GM23338 (cell line): ENCODE measurements at regions not wholly inside any gene's neighbourhood (a gene's known extent, or its start where the extent isn't known, plus 50 kb on each side); places are given as distances from the start of the nearest gene placed in this dataset.

ENCODE experiments used
- ATAC-seq: fragments of 200-7000 bp; cut with Tn5 transposase; 3 replicates; pipeline ENCODE4 v1.9.1; 2020
- DNase-seq: peaks from one replicate; pipeline ENCODE4 v3.0.0-alpha.2; 2015; ENCODE audit warnings: low spot score
- H2AFZ ChIP-seq: fragments of 200-600 bp; sonication (generic); 2 replicates; pipeline ENCODE4 v1.8.0; 2016; ENCODE audit warnings: antibody characterized with exemption, mild to moderate bottlenecking, moderate library complexity
- H3F3A ChIP-seq: fragments of 200-600 bp; sonication (generic); replicated peaks from 2 replicates; pipeline ENCODE4 v1.8.0; 2017; ENCODE audit warnings: antibody characterized with exemption, mixed run types, low read depth
- H3K27ac ChIP-seq: fragments of 200-600 bp; sonication (generic); 2 replicates; pipeline ENCODE4 v1.6.1; 2016; ENCODE audit warnings: low read depth
- H3K27me3 ChIP-seq: fragments of 200-600 bp; sonication (generic); 2 replicates; pipeline ENCODE4 v1.8.0; 2016; ENCODE audit warnings: mild to moderate bottlenecking, mixed run types, moderate library complexity; ENCODE audit not compliant: insufficient read depth
- H3K36me3 ChIP-seq: fragments of 200-600 bp; sonication (generic); 2 replicates; pipeline ENCODE4 v1.8.0; 2016; ENCODE audit warnings: mild to moderate bottlenecking; ENCODE audit not compliant: insufficient read depth
- H3K4me1 ChIP-seq: fragments of 200-600 bp; sonication (generic); 2 replicates; pipeline ENCODE4 v1.8.0; 2016; ENCODE audit warnings: mild to moderate bottlenecking, moderate library complexity; ENCODE audit not compliant: insufficient read depth
- H3K4me2 ChIP-seq: fragments of 200-600 bp; sonication (generic); 2 replicates; pipeline ENCODE4 v1.7.1; 2017; ENCODE audit warnings: mixed run types
- H3K4me3 ChIP-seq: fragments of 200-600 bp; sonication (generic); 2 replicates; pipeline ENCODE4 v1.6.1; 2016; ENCODE audit warnings: mixed run types
- H3K79me2 ChIP-seq: fragments of 200-600 bp; sonication (generic); replicated peaks from 2 replicates; pipeline ENCODE4 v1.8.0; 2017; ENCODE audit warnings: mild to moderate bottlenecking; ENCODE audit not compliant: insufficient read depth
- H3K9me2 ChIP-seq: fragments of 200-600 bp; sonication (generic); 2 replicates; pipeline ENCODE4 v1.8.0; 2017; ENCODE audit not compliant: insufficient read depth
- H4K20me1 ChIP-seq: fragments of 200-600 bp; sonication (generic); replicated peaks from 2 replicates; pipeline ENCODE4 v1.8.0; 2017; ENCODE audit warnings: mild to moderate bottlenecking; ENCODE audit not compliant: insufficient read depth
- H3K27ac Mint-ChIP-seq: 2 replicates; pipeline ENCODE4 v1.8.0; 2020; ENCODE audit warnings: inconsistent platforms, mild to moderate bottlenecking, moderate library complexity, mixed read lengths
- H3K27me3 Mint-ChIP-seq: 3 replicates; pipeline ENCODE4 v1.8.0; 2022; ENCODE audit warnings: low read depth, mild to moderate bottlenecking, moderate library complexity, mixed read lengths, inconsistent platforms; ENCODE audit not compliant: insufficient read depth, poor library complexity
- H3K36me3 Mint-ChIP-seq: 3 replicates; pipeline ENCODE4 v1.8.0; 2021; ENCODE audit warnings: low read depth, mild to moderate bottlenecking, inconsistent platforms, moderate library complexity, mixed read lengths
- H3K4me1 Mint-ChIP-seq: 3 replicates; pipeline ENCODE4 v1.8.0; 2020; ENCODE audit warnings: mild to moderate bottlenecking, inconsistent platforms, mixed read lengths
- H3K4me3 Mint-ChIP-seq: 3 replicates; pipeline ENCODE4 v1.8.0; 2021; ENCODE audit warnings: moderate library complexity, mild to moderate bottlenecking, inconsistent platforms, mixed read lengths
- H3K9me3 Mint-ChIP-seq: 3 replicates; pipeline ENCODE4 v1.8.0; 2020; ENCODE audit warnings: moderate library complexity, mild to moderate bottlenecking, inconsistent platforms, mixed read lengths
- CREB1 ChIP-seq: fragments of 250-450 bp; sonication (Bioruptor Pico); IDR thresholded peaks from 2 replicates; pipeline ENCODE4 v1.5.0; 2020; ENCODE audit warnings: low read depth, mild to moderate bottlenecking, moderate library complexity
- EZH2phosphoT487 ChIP-seq: fragments of 200-600 bp; sonication (generic); IDR thresholded peaks from one replicate; pipeline ENCODE4 v1.8.1; 2018; ENCODE audit warnings: antibody characterized with exemption; ENCODE audit not compliant: unreplicated experiment
- JUNB ChIP-seq: IDR thresholded peaks from one replicate; pipeline ENCODE4 v1.6.1; 2016; ENCODE audit warnings: antibody characterized with exemption; ENCODE audit not compliant: unreplicated experiment
- NANOG ChIP-seq: IDR thresholded peaks from 2 replicates; pipeline ENCODE4 v1.6.1; 2016; ENCODE audit warnings: antibody characterized with exemption, borderline replicate concordance
- POLR2AphosphoS5 ChIP-seq: IDR thresholded peaks from 2 replicates; pipeline ENCODE4 v1.6.1; 2016; ENCODE audit warnings: antibody characterized with exemption, low read depth
- STAT1 ChIP-seq: IDR thresholded peaks from one replicate; pipeline ENCODE4 v1.6.1; 2016; ENCODE audit warnings: antibody characterized with exemption; ENCODE audit not compliant: unreplicated experiment
- ZNF114 ChIP-seq: fragments of 250-450 bp; sonication (Bioruptor Pico); IDR thresholded peaks from 2 replicates; pipeline ENCODE4 v1.5.0; 2020; ENCODE audit warnings: mild to moderate bottlenecking, moderate library complexity
- TF ChIP-seq, protein P1 (sequence below): IDR thresholded peaks from one replicate; pipeline ENCODE4 v1.6.1; 2018; ENCODE audit warnings: antibody characterized with exemption; ENCODE audit not compliant: unreplicated experiment
- TF ChIP-seq, protein P2 (sequence below): IDR thresholded peaks from 2 replicates; pipeline ENCODE4 v1.6.1; 2016; ENCODE audit warnings: antibody characterized with exemption

GRCh38 chr4:132504438-132504837, 644.7 kb upstream of the PCDH10 start:
- Histone ChIP-seq H4K20me1 (no peaks in the 10 kb centered on the region), H3K36me3 (no peaks in the 10 kb centered on the region), H3K4me3 (no peak overlapping the region), H3K79me2 (no peaks in the 10 kb centered on the region), H3K4me1 (peaks cover 7% of the 10 kb centered on the region), H3K27me3 (no peaks in the 10 kb centered on the region), H3F3A (no peaks in the 10 kb centered on the region), H3K27ac (no peak overlapping the region), H3K9me2 (no peaks in the 10 kb centered on the region), H3K4me2 (no peak overlapping the region), H2AFZ (no peak overlapping the region)
- Mint-ChIP-seq H3K27me3 (no peaks in the 10 kb centered on the region), H3K27ac (no peak overlapping the region), H3K36me3 (peaks cover 8% of the 10 kb centered on the region; the same call in 2 of the 3 replicates), H3K4me3 (no peak overlapping the region), H3K9me3 (no peaks in the 10 kb centered on the region), H3K4me1 (peaks cover 2% of the 10 kb centered on the region; the same call in 1 of the 3 replicates)
- DNase-seq (no peak), ATAC-seq (no peak)
- no peak for TF ChIP-seq POLR2AphosphoS5
- no peak for TF ChIP-seq JUNB
- no peak for TF ChIP-seq EZH2phosphoT487
- TF ChIP-seq, protein P1, sequence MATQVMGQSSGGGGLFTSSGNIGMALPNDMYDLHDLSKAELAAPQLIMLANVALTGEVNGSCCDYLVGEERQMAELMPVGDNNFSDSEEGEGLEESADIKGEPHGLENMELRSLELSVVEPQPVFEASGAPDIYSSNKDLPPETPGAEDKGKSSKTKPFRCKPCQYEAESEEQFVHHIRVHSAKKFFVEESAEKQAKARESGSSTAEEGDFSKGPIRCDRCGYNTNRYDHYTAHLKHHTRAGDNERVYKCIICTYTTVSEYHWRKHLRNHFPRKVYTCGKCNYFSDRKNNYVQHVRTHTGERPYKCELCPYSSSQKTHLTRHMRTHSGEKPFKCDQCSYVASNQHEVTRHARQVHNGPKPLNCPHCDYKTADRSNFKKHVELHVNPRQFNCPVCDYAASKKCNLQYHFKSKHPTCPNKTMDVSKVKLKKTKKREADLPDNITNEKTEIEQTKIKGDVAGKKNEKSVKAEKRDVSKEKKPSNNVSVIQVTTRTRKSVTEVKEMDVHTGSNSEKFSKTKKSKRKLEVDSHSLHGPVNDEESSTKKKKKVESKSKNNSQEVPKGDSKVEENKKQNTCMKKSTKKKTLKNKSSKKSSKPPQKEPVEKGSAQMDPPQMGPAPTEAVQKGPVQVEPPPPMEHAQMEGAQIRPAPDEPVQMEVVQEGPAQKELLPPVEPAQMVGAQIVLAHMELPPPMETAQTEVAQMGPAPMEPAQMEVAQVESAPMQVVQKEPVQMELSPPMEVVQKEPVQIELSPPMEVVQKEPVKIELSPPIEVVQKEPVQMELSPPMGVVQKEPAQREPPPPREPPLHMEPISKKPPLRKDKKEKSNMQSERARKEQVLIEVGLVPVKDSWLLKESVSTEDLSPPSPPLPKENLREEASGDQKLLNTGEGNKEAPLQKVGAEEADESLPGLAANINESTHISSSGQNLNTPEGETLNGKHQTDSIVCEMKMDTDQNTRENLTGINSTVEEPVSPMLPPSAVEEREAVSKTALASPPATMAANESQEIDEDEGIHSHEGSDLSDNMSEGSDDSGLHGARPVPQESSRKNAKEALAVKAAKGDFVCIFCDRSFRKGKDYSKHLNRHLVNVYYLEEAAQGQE: no peak
- TF ChIP-seq NANOG: no peak

DNA sequence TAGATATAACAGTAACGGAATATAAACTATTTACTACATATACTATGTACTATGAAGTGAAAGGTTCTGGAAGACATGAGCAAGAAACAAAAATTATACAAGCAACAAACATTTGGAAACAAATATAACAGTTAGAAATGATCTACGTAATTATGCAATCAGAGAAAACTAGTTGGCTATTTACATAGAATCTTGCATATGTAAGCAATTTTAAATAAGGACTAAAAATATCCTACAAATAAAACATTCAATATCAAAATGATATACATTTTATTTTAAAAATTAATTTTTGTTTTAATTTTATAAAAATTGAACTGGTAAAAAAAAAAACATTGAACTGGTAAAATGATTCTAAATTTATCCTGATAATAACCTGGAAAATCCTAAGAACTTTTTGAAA, 642.5 kb upstream of the PCDH10 start:
- no peaks in the 10 kb centered on the region for H3K27me3 Mint-ChIP-seq
- no peaks in the 10 kb centered on the region for H3F3A ChIP-seq

More for the DNA sequence above, 642.5 kb upstream of the PCDH10 start:
- Mint-ChIP-seq H3K36me3 (no peaks in the 10 kb centered on the region), H3K4me3 (no peak overlapping the region), H3K9me3 (no peaks in the 10 kb centered on the region), H3K4me1 (peaks cover 17% of the 10 kb centered on the region), H3K27ac (no peak overlapping the region)
- Histone ChIP-seq H3K4me1 (peaks cover 24% of the 10 kb centered on the region), H3K79me2 (no peaks in the 10 kb centered on the region), H2AFZ (no peak overlapping the region), H4K20me1 (no peaks in the 10 kb centered on the region), H3K4me3 (no peak overlapping the region), H3K27ac (no peak overlapping the region), H3K27me3 (no peaks in the 10 kb centered on the region), H3K4me2 (no peak overlapping the region), H3K36me3 (no peaks in the 10 kb centered on the region), H3K9me2 (no peaks in the 10 kb centered on the region)
- DNase-seq (no peak), ATAC-seq (no peak)
- TF ChIP-seq STAT1 (no peak), JUNB (no peak), CREB1 (CRISPR knock-in tag) (no peak), POLR2AphosphoS5 (no peak), ZNF114 (CRISPR knock-in tag) (no peak)
- TF ChIP-seq, protein P2, sequence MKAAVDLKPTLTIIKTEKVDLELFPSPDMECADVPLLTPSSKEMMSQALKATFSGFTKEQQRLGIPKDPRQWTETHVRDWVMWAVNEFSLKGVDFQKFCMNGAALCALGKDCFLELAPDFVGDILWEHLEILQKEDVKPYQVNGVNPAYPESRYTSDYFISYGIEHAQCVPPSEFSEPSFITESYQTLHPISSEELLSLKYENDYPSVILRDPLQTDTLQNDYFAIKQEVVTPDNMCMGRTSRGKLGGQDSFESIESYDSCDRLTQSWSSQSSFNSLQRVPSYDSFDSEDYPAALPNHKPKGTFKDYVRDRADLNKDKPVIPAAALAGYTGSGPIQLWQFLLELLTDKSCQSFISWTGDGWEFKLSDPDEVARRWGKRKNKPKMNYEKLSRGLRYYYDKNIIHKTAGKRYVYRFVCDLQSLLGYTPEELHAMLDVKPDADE: no peak
